K562 (cell line): ENCODE measurements at regions not wholly inside any gene's neighbourhood (a gene's known extent, or its start where the extent isn't known, plus 50 kb on each side); places are given as distances from the start of the nearest gene placed in this dataset.

Source experiments
- ATAC-seq: fragments of 200-7000 bp; cut with Tn5 transposase; 3 replicates; pipeline ENCODE4 v1.9.1; 2020; ENCODE audit warnings: moderate library complexity
- BruUV-seq: library from RNA; stranded (reverse); fragments of 400-500 nt; replicated peaks from 2 replicates; lab custom pipeline; 2021; lab: Mats Ljungman, UMichigan
- CTCF ChIA-PET: fragments of 300-600 bp; formaldehyde crosslinking; extraction: SDS; loops from one replicate; lab custom pipeline; 2021; ENCODE audit warnings: low intra/inter-chr PET ratio; lab: Yijun Ruan, JAX
- POLR2A ChIA-PET: fragments of 300-600, 350-650 bp; sonication (Branson Sonifier 250); formaldehyde crosslinking; extraction: SDS; loops from one replicate; lab custom pipeline; 2021; ENCODE audit warnings: antibody characterized with exemption, inconsistent platforms; lab: Yijun Ruan, JAX
- DNase-seq, 4 experiments: peaks; one replicate each; pipeline versions ENCODE4 v3.0.0 to v3.0.0-alpha.2; 2011 to 2018; ENCODE audit warnings: low spot score in 3 of 4, mixed read lengths in 3 of 4; ENCODE audit errors: extremely low read depth in 1 of 4
- FAIRE-seq: peaks from 2 replicates; lab custom pipeline; 2011; peaks lifted over from hg19 to GRCh38; lab: Jason Lieb, UNC
- H2AFZ ChIP-seq: 2 replicates; pipeline ENCODE4 v1.6.0; 2011; ENCODE audit warnings: low read depth, low read length, control low read depth, inconsistent platforms
- H3K27ac ChIP-seq: fragments of 200-600 bp; 3 replicates; pipeline ENCODE4 v1.8.0; 2011; ENCODE audit warnings: low read depth, mild to moderate bottlenecking, control low read depth, inconsistent platforms, low read length, moderate library complexity, mixed read lengths; ENCODE audit errors: extremely low read depth
- H3K27me3 ChIP-seq, 2 experiments: fragments of 300-600 bp in 1 of 2; 2 replicates in 1 of 2; 3 replicates in 1 of 2; pipeline versions ENCODE4 v1.6.0 to v1.8.0; 2011; ENCODE audit warnings: inconsistent platforms in 2 of 2, low read length in 2 of 2, mild to moderate bottlenecking in 1 of 2, mixed read lengths in 1 of 2, moderate library complexity in 1 of 2; ENCODE audit not compliant: control insufficient read depth in 2 of 2, insufficient read depth in 2 of 2
- H3K36me3 ChIP-seq: fragments of 300-600 bp; 3 replicates; pipeline ENCODE4 v1.8.0; 2011; ENCODE audit warnings: mild to moderate bottlenecking, low read length, inconsistent platforms; ENCODE audit not compliant: control insufficient read depth, insufficient read depth
- H3K4me1 ChIP-seq, 2 experiments: fragments of 200-600 bp in 1 of 2; replicated peaks in 1 of 2; 2 replicates in 1 of 2; 3 replicates in 1 of 2; pipeline versions ENCODE4 v1.5.1 to v1.8.0; 2011; ENCODE audit warnings: inconsistent platforms in 2 of 2, low read length in 2 of 2, mild to moderate bottlenecking in 1 of 2, mixed read lengths in 1 of 2, moderate library complexity in 1 of 2; ENCODE audit not compliant: control insufficient read depth in 2 of 2, insufficient read depth in 2 of 2
- H3K4me2 ChIP-seq: 2 replicates; pipeline ENCODE4 v1.6.1; 2011; ENCODE audit warnings: low read length, control low read depth, inconsistent platforms, mixed read lengths; ENCODE audit not compliant: insufficient read depth
- H3K4me3 ChIP-seq: fragments of 200-600 bp; sonication (generic), shearing (Covaris generic); 2 replicates; pipeline ENCODE4 v1.5.1; 2016; ENCODE audit warnings: control low read depth, inconsistent platforms
- H3K79me2 ChIP-seq: fragments of 200-600 bp; 3 replicates; pipeline ENCODE4 v1.8.0; 2011; ENCODE audit warnings: low read length, inconsistent platforms; ENCODE audit not compliant: control insufficient read depth, insufficient read depth
- H3K9ac ChIP-seq, 2 experiments: 2 replicates each; pipeline versions ENCODE4 v1.6.0 to v1.6.1; 2011; ENCODE audit warnings: low read depth in 2 of 2, low read length in 2 of 2, control low read depth in 1 of 2, inconsistent platforms in 1 of 2, mild to moderate bottlenecking in 1 of 2, mixed read lengths in 1 of 2; ENCODE audit not compliant: insufficient read depth in 1 of 2
- H3K9me1 ChIP-seq: one replicate; pipeline ENCODE4 v1.6.0; 2011; ENCODE audit warnings: inconsistent platforms, mild to moderate bottlenecking, low read length, moderate library complexity; ENCODE audit not compliant: control insufficient read depth, insufficient read depth
- H3K9me3 ChIP-seq: replicated peaks from 2 replicates; pipeline ENCODE4 v1.5.1; 2011; ENCODE audit warnings: low read depth, low read length, inconsistent platforms; ENCODE audit not compliant: control insufficient read depth, insufficient read depth
- H4K20me1 ChIP-seq: replicated peaks from 2 replicates; pipeline ENCODE4 v1.6.1; 2011; ENCODE audit warnings: low read length, inconsistent platforms, mixed read lengths; ENCODE audit not compliant: control insufficient read depth, insufficient read depth
- MBD1 ChIP-seq: fragments of 250-450 bp; sonication (Bioruptor Pico); IDR thresholded peaks from 2 replicates; pipeline ENCODE4 v1.8.0; 2022; ENCODE audit warnings: inconsistent platforms
- WGBS: fragments of 100-300 bp; shearing (Covaris generic); methylation state at CpG from one replicate; pipeline ENCODE4 v1.1.6; 2016; ENCODE audit warnings: low coverage, mixed read lengths; ENCODE audit not compliant: insufficient coverage; ENCODE audit errors: missing lambda C conversion rate; 5-methylcytosine and 5-hydroxymethylcytosine counted together
- in situ Hi-C: fragments of 300-500 bp; cut with MboI; formaldehyde crosslinking; loops from 4 replicates; pipeline ENCODE4 v1.15.0; 2018; ENCODE audit warnings: inconsistent platforms, mixed read lengths
- intact Hi-C: fragments of 100-400 bp; cut with micrococcal nuclease; formaldehyde crosslinking; loops from 2 replicates; pipeline ENCODE4 v1.14.2; 2022

DNA sequence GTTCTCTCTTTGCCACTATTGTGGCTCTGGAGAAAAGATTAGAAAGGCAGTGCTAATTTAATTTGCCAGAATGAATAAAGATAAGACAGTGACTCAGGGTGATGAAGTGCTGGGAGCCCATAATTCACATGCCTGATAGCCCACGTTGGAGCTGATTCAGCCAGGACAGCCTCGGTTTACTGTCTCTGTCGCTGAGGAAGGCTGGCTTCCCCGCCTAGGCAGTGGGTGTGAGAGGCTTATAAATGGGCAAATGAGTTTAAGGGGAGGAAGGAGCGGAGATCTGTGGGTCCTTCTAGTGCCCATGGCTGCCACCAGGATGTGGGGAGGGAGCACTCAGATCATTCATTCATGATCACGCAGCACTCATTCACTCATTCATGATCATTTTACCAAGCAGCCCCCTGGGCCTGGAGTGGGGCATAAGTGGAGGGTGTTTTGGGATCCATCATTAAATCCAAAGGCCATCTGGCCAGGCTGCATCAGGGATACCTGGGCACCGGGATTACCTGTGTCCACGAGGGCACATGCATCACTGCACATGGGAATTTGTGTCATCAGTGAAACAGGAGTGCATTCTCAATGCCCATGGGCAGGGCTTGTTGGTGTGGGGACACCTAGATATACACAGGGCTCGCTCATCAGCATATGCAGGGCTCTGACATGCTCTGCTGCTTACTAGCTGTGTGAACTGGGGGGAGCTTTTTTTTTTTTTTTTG, 315.4 kb downstream of the MATN1 start:
- in situ Hi-C loops = loop anchor here (5.0 kb wide), 1 partner anchor 1016 kb away; no protein-coding TSS in a partner anchor

More for the DNA sequence above, 315.4 kb downstream of the MATN1 start:
- Histone ChIP-seq H3K36me3 (no peaks in the 10 kb centered on the region), H3K9me1 (no peaks in the 10 kb centered on the region), H3K9me3 (no peaks in the 10 kb centered on the region), H3K27ac (no peak overlapping the region), H2AFZ (no peak overlapping the region), H3K27me3 (peaks cover 4 to 26% of the 10 kb centered on the region in 2 experiments; a peak in 3 of 5 replicates), H3K9ac (no peak overlapping the region), H3K4me2 (no peak overlapping the region), H3K79me2 (no peaks in the 10 kb centered on the region), H4K20me1 (no peaks in the 10 kb centered on the region; the same call in 1 of the 2 replicates), H3K4me1 (no peaks in the 10 kb centered on the region), H3K4me3 (no peak overlapping the region)
- ATAC-seq (no peak), DNase-seq (no peak), FAIRE-seq (no peak)
- intact Hi-C loops = loop anchor here (2.0 to 5.0 kb wide), 2 partner anchors 299 to 1013 kb away; no protein-coding TSS in a partner anchor
- TF ChIP-seq MBD1 (CRISPR knock-in tag) = no peak
- BruUV-seq = no TSS peak
- POLR2A ChIA-PET = no interaction called here
- 0% methylated on average over 9 of the region's 9 CpGs for WGBS
- CTCF ChIA-PET = interaction anchor here (0.7 kb wide), 1 partner anchor 710 kb away, joined by 5 read pairs; no protein-coding TSS in a partner anchor
